SJSA1 (cell line): ENCODE measurements at regions not wholly inside any gene's neighbourhood (a gene's known extent, or its start where the extent isn't known, plus 50 kb on each side); places are given as distances from the start of the nearest gene placed in this dataset.
"Not testable (repeated sequence)": the region's sequence is repeated elsewhere in the genome, so short reads cannot be mapped to it uniquely, and the experiment has no call there.

ENCODE experiments used
- DNase-seq, 2 experiments: peaks; one replicate each; pipeline ENCODE4 v3.0.0-alpha.2; 2015 to 2020; ENCODE audit warnings: low spot score in 2 of 2, low read depth in 1 of 2
- H3K27ac ChIP-seq: fragments of 250-450 bp; sonication (Bioruptor Pico); 2 replicates; pipeline ENCODE4 v1.5.1; 2020; ENCODE audit warnings: mild to moderate bottlenecking, moderate library complexity
- H3K27me3 ChIP-seq: fragments of 250-450 bp; sonication (Bioruptor Pico); replicated peaks from 2 replicates; pipeline ENCODE4 v1.5.1; 2020; ENCODE audit warnings: mild to moderate bottlenecking, moderate library complexity
- H3K36me3 ChIP-seq: fragments of 250-450 bp; sonication (Bioruptor Pico); 2 replicates; pipeline ENCODE4 v1.5.1; 2020; ENCODE audit warnings: mild to moderate bottlenecking
- H3K4me1 ChIP-seq: fragments of 250-450 bp; sonication (Bioruptor Pico); replicated peaks from 2 replicates; pipeline ENCODE4 v1.6.1; 2021; ENCODE audit warnings: mild to moderate bottlenecking
- H3K4me3 ChIP-seq: fragments of 250-450 bp; sonication (Bioruptor Pico); 2 replicates; pipeline ENCODE4 v1.5.1; 2020; ENCODE audit warnings: mild to moderate bottlenecking
- H3K9me3 ChIP-seq: fragments of 250-450 bp; sonication (Bioruptor Pico); replicated peaks from 2 replicates; pipeline ENCODE4 v1.5.1; 2020; ENCODE audit warnings: mild to moderate bottlenecking

DNA sequence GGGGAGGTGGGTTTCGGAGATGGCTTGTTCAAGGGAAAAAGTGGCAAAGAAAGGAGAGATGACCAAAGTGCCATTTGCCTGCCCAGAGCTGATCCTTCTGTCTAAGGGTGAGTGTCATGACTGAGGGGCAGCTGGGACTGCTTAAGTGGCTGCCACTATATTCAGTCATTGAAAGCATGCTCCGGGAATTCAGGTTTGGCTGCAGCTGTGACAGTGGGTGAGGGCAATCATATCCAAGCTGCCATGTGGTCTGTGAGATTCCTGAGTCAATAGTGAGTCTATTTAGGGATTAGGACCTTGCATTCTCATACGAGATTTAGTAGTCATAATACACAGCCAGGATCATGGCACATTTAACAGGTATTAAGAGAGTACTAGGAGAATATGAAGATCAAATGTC, 138.8 kb upstream of the BANK1 start:
- Histone ChIP-seq H3K4me3 (no peak overlapping the region), H3K9me3 (no peaks in the 10 kb centered on the region), H3K4me1 (no peaks in the 10 kb centered on the region), H3K27ac (no peak overlapping the region), H3K27me3 (no peaks in the 10 kb centered on the region), H3K36me3 (no peaks in the 10 kb centered on the region)
- DNase-seq, result no peak

GRCh38 chr4:101649790-101650515, 140.6 kb upstream of the BANK1 start:
- no peak for DNase-seq
- no peak overlapping the region for H3K4me3 ChIP-seq
- no peaks in the 10 kb centered on the region for H3K9me3 ChIP-seq
- H3K36me3 ChIP-seq, result no peaks in the 10 kb centered on the region
- no peaks in the 10 kb centered on the region for H3K4me1 ChIP-seq
- no peaks in the 10 kb centered on the region for H3K27me3 ChIP-seq
- H3K27ac ChIP-seq, result no peak overlapping the region

DNA sequence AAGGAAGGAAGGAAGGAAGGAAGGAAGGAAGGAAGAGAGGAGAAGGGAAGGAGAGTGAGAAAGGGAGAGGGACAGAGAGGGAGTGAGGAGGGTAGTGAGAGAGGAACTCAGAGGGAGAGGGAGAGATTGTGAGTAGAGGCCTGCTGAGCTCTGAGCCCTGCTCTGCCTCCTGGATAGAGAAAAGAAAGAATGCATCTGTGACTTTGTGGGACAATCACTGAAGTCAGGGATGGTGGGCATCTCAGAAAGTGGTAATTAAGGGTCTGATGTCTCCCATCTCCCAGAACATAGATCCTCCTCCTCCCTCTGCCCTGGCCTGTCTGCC, 142.9 kb upstream of the BANK1 start:
- H3K27me3 ChIP-seq, result no peaks in the 10 kb centered on the region
- no peak overlapping the region for H3K4me3 ChIP-seq
- DNase-seq, result no peak
- no peak overlapping the region for H3K27ac ChIP-seq
- H3K9me3 ChIP-seq, result no peaks in the 10 kb centered on the region
- no peaks in the 10 kb centered on the region for H3K4me1 ChIP-seq
- no peaks in the 10 kb centered on the region for H3K36me3 ChIP-seq

DNA sequence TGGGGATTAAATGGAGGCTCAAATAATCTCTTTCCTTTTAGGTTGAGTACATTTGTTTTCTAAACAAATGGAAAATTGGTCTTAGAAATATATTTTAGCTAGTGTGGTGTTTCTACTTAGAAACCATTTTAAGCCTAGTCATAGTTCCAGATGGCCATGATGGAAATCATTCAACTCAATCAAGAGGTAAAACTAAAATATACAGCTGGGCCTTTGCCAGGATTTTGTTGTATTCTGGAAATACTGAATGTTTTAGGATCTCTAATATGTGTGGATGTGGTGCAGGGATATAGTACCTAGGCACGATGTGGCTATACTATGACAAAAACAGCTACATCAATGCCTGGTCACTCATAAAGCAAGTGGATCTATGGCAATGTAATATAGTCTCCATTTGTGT, 146.0 kb upstream of the BANK1 start:
- no peaks in the 10 kb centered on the region for H3K27me3 ChIP-seq
- no peaks in the 10 kb centered on the region for H3K36me3 ChIP-seq
- H3K27ac ChIP-seq, result no peak overlapping the region
- no peak for DNase-seq
- H3K4me1 ChIP-seq, result no peaks in the 10 kb centered on the region
- 0 out of 2 replicates have a peak, but pooled peaks cover 3% of the 10 kb centered on the region for H3K9me3 ChIP-seq
- no peak overlapping the region for H3K4me3 ChIP-seq

DNA sequence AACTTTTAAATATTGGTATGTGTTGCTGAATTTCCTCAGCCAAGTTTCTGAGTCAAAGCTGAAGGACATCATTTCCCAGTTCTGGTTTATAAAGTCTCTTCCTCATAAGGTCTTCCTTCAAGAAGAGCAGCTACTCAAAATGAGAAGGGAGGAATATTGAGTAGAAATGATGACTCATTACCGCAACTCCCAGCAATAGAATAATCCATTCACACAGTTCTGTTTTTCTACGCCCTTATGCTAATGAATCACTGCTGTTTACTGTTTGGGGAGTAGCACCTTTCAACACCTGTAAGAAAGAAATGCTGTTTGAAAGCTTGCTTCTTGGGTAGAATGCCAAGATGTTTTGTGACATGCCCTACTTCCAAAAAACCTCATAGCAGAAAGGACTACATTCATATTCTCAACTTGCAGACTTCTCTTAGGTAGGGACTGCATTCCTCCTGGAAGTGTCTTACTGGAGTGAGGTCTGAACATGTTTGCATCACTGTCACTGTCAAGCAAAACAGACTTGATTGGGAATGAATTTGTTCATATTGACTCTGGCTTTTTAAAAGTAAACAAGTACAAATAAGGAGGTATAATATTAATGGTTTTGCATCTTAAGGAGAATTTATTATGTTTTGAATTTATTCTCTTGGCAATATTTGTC, 147.2 kb upstream of the BANK1 start:
- no peak overlapping the region for H3K4me3 ChIP-seq
- DNase-seq, result no peak
- no peaks in the 10 kb centered on the region for H3K4me1 ChIP-seq
- 0 out of 2 replicates have a peak, but pooled peaks cover 3% of the 10 kb centered on the region for H3K9me3 ChIP-seq
- no peak overlapping the region for H3K27ac ChIP-seq
- no peaks in the 10 kb centered on the region for H3K27me3 ChIP-seq
- no peaks in the 10 kb centered on the region for H3K36me3 ChIP-seq

GRCh38 chr4:101632766-101633165, 157.8 kb upstream of the BANK1 start:
- not testable (repeated sequence) for DNase-seq, H3K9me3 ChIP-seq, H3K27me3 ChIP-seq, H3K27ac ChIP-seq, H3K36me3 ChIP-seq, H3K4me1 ChIP-seq, H3K4me3 ChIP-seq

- H3K4me3 ChIP-seq, result no peak overlapping the region
- no peaks in the 10 kb centered on the region for H3K4me1 ChIP-seq
- no peaks in the 10 kb centered on the region for H3K36me3 ChIP-seq
- H3K27ac ChIP-seq, result no peak overlapping the region
- no peaks in the 10 kb centered on the region for H3K27me3 ChIP-seq
- no peaks in the 10 kb centered on the region; the same call in 1 of the 2 replicates for H3K9me3 ChIP-seq
- no peak for DNase-seq
Observed at GRCh38 chr4:101630319-101630986, 160.1 kb upstream of the BANK1 start.

DNA sequence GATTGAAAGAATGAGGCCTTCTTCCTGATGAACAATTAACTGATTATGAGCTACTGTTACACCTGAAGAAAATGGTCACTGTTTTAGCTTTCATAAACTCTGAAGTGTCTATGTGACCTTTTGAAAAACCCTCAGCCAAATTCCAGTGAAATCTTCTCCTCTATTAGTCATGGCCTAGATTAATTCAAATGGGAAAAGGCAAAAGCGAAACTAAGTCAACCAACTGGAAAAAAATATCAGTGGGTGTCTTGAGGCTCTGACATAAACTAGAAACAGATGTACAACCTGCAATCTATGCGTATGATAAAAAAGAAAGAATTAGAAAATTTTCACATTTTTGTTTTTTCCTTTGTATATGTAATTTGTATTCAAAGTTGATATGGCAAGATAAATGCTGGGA, 169.4 kb upstream of the BANK1 start:
- Histone ChIP-seq H3K4me1 (peaks cover 3% of the 10 kb centered on the region; the same call in 1 of the 2 replicates), H3K27ac (no peak overlapping the region), H3K4me3 (no peak overlapping the region), H3K9me3 (no peaks in the 10 kb centered on the region), H3K36me3 (no peaks in the 10 kb centered on the region), H3K27me3 (no peaks in the 10 kb centered on the region)
- DNase-seq, result peak in 1 of 2 experiments; percentile 31

- H3K4me3 ChIP-seq, result no peak overlapping the region
- H3K27ac ChIP-seq, result no peak overlapping the region
- H3K9me3 ChIP-seq, result no peaks in the 10 kb centered on the region
- no peaks in the 10 kb centered on the region for H3K27me3 ChIP-seq
- no peak for DNase-seq
- no peaks in the 10 kb centered on the region for H3K36me3 ChIP-seq
- no peaks in the 10 kb centered on the region for H3K4me1 ChIP-seq
Observed at GRCh38 chr4:101615652-101616051, 174.9 kb upstream of the BANK1 start.

- H3K36me3 ChIP-seq, H3K9me3 ChIP-seq, H3K4me3 ChIP-seq, H3K4me1 ChIP-seq, H3K27me3 ChIP-seq, DNase-seq, H3K27ac ChIP-seq: not testable (repeated sequence)
Observed at GRCh38 chr4:101606989-101607388, 183.5 kb upstream of the BANK1 start.

- Histone ChIP-seq H3K4me1 (no peaks in the 10 kb centered on the region), H3K27me3 (no peaks in the 10 kb centered on the region), H3K27ac (no peak overlapping the region), H3K9me3 (no peaks in the 10 kb centered on the region), H3K36me3 (no peaks in the 10 kb centered on the region), H3K4me3 (no peak overlapping the region)
- DNase-seq, result no peak
Observed at GRCh38 chr4:101604976-101605375, 185.6 kb upstream of the BANK1 start.

DNA sequence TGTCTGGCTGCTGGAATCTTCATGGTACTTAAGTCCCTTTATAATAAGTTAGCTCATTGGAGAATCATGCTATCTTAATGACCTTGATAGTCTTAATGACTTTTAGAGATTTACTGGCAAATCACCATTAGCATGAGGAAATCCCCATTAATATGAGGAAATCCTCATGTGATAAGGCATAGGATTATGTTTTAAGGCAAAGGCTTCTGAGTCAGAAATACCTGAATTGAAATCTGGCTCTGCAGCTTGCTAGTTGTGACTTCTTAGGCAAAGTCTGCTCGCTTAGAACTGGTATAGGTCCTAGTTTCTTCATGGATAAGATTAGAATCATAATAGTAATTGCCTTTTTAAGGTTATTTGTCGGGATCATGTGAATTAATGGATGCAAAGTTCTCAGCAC, 190.2 kb upstream of the BANK1 start:
- Histone ChIP-seq H3K27me3 (no peaks in the 10 kb centered on the region), H3K36me3 (no peaks in the 10 kb centered on the region), H3K9me3 (no peaks in the 10 kb centered on the region), H3K27ac (no peak overlapping the region), H3K4me3 (no peak overlapping the region), H3K4me1 (no peaks in the 10 kb centered on the region)
- no peak for DNase-seq

GRCh38 chr4:101599620-101600019, 190.9 kb upstream of the BANK1 start:
- Histone ChIP-seq H3K27ac (no peak overlapping the region), H3K9me3 (no peaks in the 10 kb centered on the region), H3K36me3 (no peaks in the 10 kb centered on the region), H3K4me1 (no peaks in the 10 kb centered on the region), H3K4me3 (no peak overlapping the region), H3K27me3 (no peaks in the 10 kb centered on the region)
- DNase-seq, result no peak

DNA sequence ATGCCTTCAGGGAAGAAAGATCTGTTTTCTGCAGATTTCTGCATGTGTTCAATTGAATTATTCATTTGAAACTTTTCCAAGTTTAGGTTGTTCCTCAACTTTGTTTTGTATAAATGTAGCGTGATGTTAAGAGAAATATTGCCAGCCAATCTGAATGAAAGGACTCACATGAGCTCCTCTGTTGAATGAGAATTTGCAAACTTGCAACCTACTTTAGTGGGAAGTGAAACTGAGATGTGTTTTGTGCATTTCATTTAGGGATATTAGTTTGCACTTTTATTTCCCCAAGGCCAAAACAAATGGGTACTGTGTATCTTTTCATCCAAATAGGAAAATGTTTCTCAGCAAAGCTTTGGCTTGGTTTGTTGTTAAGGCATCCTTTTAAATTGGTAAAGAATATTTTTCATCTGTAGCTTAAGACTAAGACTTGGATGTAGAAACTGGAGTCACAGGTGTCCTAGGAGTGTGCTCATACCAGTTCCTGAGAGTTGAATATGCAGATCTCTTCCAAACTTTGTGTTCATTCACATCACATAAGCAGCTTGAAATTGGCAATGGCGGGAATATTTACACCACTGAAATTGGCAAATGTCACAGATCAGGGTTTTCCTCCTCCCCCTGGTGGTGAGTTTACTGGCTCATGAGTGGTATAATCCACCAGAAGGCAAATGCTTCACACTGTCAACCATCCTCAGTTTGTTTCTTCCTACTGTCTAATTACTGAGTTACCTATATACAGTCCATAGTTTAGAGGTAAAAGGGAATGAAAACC, 193.6 kb upstream of the BANK1 start:
- Histone ChIP-seq H3K27me3 (no peaks in the 10 kb centered on the region), H3K27ac (no peak overlapping the region), H3K4me3 (no peak overlapping the region), H3K9me3 (no peaks in the 10 kb centered on the region), H3K36me3 (no peaks in the 10 kb centered on the region), H3K4me1 (no peaks in the 10 kb centered on the region)
- no peak for DNase-seq
